ENCODE measurements at regions not wholly inside any gene's neighbourhood (a gene's known extent, or its start where the extent isn't known, plus 50 kb on each side); places are given as distances from the start of the nearest gene placed in this dataset.

- no peak for TF ChIP-seq POLR2A (IDR thresholded peaks at IDR 0.05; ENCODE audit: low read depth, low read length)
- no peak for TF ChIP-seq TAF1 (IDR thresholded peaks at IDR 0.05; ENCODE audit: borderline replicate concordance, low read depth, low read length)
- no peak for TF ChIP-seq POLR2AphosphoS5 (IDR thresholded peaks at IDR 0.05; ENCODE audit: low read depth, low read length)
Measured at GRCh38 chr11:37817727-37818270, 1219.8 kb upstream of the RAG2 start.
